ENCODE measurements at regions not wholly inside any gene's neighbourhood (a gene's known extent, or its start where the extent isn't known, plus 50 kb on each side); places are given as distances from the start of the nearest gene placed in this dataset.

DNA sequence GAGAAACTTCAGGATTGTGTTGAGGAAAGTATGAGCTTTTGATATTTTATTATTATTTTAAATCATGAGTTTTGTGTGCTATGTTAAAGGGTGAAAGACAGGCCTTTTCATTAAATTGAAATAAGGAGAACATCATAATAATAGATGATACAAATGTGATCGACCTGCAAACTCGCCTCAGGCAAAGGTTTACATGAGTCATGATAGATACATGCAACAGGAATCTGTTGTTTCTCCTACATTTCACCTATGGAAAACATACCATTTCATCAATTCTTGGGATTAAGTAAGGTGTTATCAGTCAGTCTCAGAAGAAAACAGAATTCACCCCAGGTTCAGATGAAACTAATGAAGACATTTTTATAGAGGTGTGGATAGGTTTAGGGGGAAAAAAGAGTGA is 1992.5 kb upstream of the PIK3C3 start:
- ChIA-PET CTCF (ENCODE audit: unreplicated experiment) (no interaction called here), POLR2A (no interaction called here)
- no peaks in the 10 kb centered on the region for H3K79me2 ChIP-seq (ENCODE audit: insufficient read depth, low read depth, low read length)
- no peak overlapping the region for H3K4me3 ChIP-seq (ENCODE audit: low read depth, low read length, poor library complexity, severe bottlenecking)
- H2AFZ ChIP-seq (ENCODE audit: low read length) = no peak overlapping the region
- no peaks in the 10 kb centered on the region for H4K20me1 ChIP-seq (ENCODE audit: insufficient read depth, low read length)
- H3K4me2 ChIP-seq (ENCODE audit: low read length) = no peak overlapping the region
- no peaks in the 10 kb centered on the region for H3K36me3 ChIP-seq (ENCODE audit: insufficient read depth, low read length)
- BruUV-seq (replicated peaks) = no TSS peak
- DNase-seq (ENCODE audit: low spot score) = no peak
- intact Hi-C loops (cut with micrococcal nuclease; ENCODE audit: unreplicated experiment) = no loop called here
- TF ChIP-seq, protein P1, sequence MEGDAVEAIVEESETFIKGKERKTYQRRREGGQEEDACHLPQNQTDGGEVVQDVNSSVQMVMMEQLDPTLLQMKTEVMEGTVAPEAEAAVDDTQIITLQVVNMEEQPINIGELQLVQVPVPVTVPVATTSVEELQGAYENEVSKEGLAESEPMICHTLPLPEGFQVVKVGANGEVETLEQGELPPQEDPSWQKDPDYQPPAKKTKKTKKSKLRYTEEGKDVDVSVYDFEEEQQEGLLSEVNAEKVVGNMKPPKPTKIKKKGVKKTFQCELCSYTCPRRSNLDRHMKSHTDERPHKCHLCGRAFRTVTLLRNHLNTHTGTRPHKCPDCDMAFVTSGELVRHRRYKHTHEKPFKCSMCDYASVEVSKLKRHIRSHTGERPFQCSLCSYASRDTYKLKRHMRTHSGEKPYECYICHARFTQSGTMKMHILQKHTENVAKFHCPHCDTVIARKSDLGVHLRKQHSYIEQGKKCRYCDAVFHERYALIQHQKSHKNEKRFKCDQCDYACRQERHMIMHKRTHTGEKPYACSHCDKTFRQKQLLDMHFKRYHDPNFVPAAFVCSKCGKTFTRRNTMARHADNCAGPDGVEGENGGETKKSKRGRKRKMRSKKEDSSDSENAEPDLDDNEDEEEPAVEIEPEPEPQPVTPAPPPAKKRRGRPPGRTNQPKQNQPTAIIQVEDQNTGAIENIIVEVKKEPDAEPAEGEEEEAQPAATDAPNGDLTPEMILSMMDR (conservative IDR thresholded peaks at IDR 0.05; ENCODE audit: low read length) = no peak
- TF ChIP-seq EZH2phosphoT487 (IDR thresholded peaks at IDR 0.05; ENCODE audit: borderline replicate concordance, low read depth, low read length) = no peak
- no peaks in the 10 kb centered on the region for H3K9me3 ChIP-seq (ENCODE audit: low read length)
- H3K9me2 ChIP-seq (ENCODE audit: insufficient read depth, low read length) = no peaks in the 10 kb centered on the region; the same call in 1 of the 2 replicates
- H3K4me1 ChIP-seq (ENCODE audit: insufficient read depth, low read length, poor library complexity, severe bottlenecking) = no peaks in the 10 kb centered on the region
- no peak overlapping the region for H3K27ac ChIP-seq (ENCODE audit: low read depth, low read length, poor library complexity, severe bottlenecking)

DNA sequence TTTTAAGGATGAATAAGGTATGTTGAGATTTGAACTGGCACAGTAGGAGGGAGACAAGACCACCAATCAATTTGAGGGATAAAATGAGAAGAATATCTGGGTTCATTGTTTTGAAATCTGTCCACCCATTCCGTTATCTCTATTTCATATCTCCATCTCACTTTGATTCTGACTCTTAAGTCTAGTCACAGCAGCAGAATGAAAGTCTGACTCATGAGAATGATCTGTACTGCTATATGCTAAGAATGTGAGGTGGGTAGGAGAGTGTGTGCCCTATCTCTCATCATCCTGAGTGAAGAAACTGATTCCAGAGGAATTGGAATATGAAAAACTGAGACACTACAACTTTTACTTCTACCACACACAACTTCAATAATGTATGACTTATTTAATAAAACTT is 1994.5 kb upstream of the PIK3C3 start:
- Histone ChIP-seq H3K4me2 (ENCODE audit: low read length) (no peak overlapping the region), H4K20me1 (ENCODE audit: insufficient read depth, low read length) (no peaks in the 10 kb centered on the region), H3K36me3 (ENCODE audit: insufficient read depth, low read length) (no peaks in the 10 kb centered on the region), H3K4me3 (ENCODE audit: low read depth, low read length, poor library complexity, severe bottlenecking) (no peak overlapping the region), H3K4me1 (ENCODE audit: insufficient read depth, low read length, poor library complexity, severe bottlenecking) (no peaks in the 10 kb centered on the region), H3K27ac (ENCODE audit: low read depth, low read length, poor library complexity, severe bottlenecking) (no peak overlapping the region), H3K79me2 (ENCODE audit: insufficient read depth, low read depth, low read length) (no peaks in the 10 kb centered on the region), H3K9me2 (ENCODE audit: insufficient read depth, low read length) (no peaks in the 10 kb centered on the region; the same call in 1 of the 2 replicates), H2AFZ (ENCODE audit: low read length) (no peak overlapping the region), H3K9me3 (ENCODE audit: low read length) (no peaks in the 10 kb centered on the region)
- no TSS peak for BruUV-seq (replicated peaks)
- ChIA-PET CTCF (ENCODE audit: unreplicated experiment) (no interaction called here), POLR2A (no interaction called here)
- intact Hi-C loops (cut with micrococcal nuclease; ENCODE audit: unreplicated experiment) = no loop called here
- TF ChIP-seq, protein P1 (conservative IDR thresholded peaks at IDR 0.05; ENCODE audit: low read length) = no peak
- TF ChIP-seq EZH2phosphoT487 (IDR thresholded peaks at IDR 0.05; ENCODE audit: borderline replicate concordance, low read depth, low read length) = no peak
- DNase-seq (ENCODE audit: low spot score) = no peak

DNA sequence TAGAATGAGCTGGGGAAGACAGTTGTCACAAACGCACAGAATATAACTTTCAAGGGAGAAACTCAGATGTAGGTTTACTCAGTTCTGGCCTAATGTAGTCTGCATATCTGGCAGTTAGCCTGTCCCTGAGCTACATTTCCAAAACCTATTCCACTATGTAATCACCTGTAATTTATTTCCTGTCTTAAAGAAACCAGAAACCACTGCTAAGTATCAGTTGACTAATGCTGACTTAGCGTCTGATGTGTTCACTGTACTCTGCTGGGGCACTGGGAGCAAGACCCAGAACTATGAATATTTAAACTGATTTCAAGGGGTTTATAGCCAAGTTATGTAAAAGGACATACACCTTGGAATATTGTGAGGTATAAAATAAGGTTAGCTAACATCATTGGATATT is 1995.2 kb upstream of the PIK3C3 start:
- H4K20me1 ChIP-seq (ENCODE audit: insufficient read depth, low read length) = no peaks in the 10 kb centered on the region
- no peak overlapping the region for H3K4me2 ChIP-seq (ENCODE audit: low read length)
- H2AFZ ChIP-seq (ENCODE audit: low read length) = no peak overlapping the region
- ChIA-PET CTCF (ENCODE audit: unreplicated experiment) (no interaction called here), POLR2A (no interaction called here)
- no peaks in the 10 kb centered on the region; the same call in 1 of the 2 replicates for H3K9me2 ChIP-seq (ENCODE audit: insufficient read depth, low read length)
- TF ChIP-seq, protein P1 (conservative IDR thresholded peaks at IDR 0.05; ENCODE audit: low read length) = no peak
- no peak for TF ChIP-seq EZH2phosphoT487 (IDR thresholded peaks at IDR 0.05; ENCODE audit: borderline replicate concordance, low read depth, low read length)
- BruUV-seq (replicated peaks) = no TSS peak
- no peaks in the 10 kb centered on the region for H3K4me1 ChIP-seq (ENCODE audit: insufficient read depth, low read length, poor library complexity, severe bottlenecking)
- no peak overlapping the region for H3K4me3 ChIP-seq (ENCODE audit: low read depth, low read length, poor library complexity, severe bottlenecking)
- H3K79me2 ChIP-seq (ENCODE audit: insufficient read depth, low read depth, low read length) = no peaks in the 10 kb centered on the region
- no peak overlapping the region for H3K27ac ChIP-seq (ENCODE audit: low read depth, low read length, poor library complexity, severe bottlenecking)
- no peaks in the 10 kb centered on the region for H3K9me3 ChIP-seq (ENCODE audit: low read length)
- intact Hi-C loops (cut with micrococcal nuclease; ENCODE audit: unreplicated experiment) = no loop called here
- no peaks in the 10 kb centered on the region for H3K36me3 ChIP-seq (ENCODE audit: insufficient read depth, low read length)
- DNase-seq (ENCODE audit: low spot score) = no peak
